ENCODE measurements at regions not wholly inside any gene's neighbourhood (a gene's known extent, or its start where the extent isn't known, plus 50 kb on each side); places are given as distances from the start of the nearest gene placed in this dataset.

- H3K27ac Mint-ChIP-seq (ENCODE audit: unreplicated experiment): no peak overlapping the region
Measured at GRCh38 chr10:21214329-21214728, 311.2 kb downstream of the SKIDA1 start.

GRCh38 chr10:21213381-21213780 lies 312.1 kb downstream of the SKIDA1 start:
- Mint-ChIP-seq H3K4me3 (ENCODE audit: unreplicated experiment) (no peak overlapping the region), H3K9me3 (ENCODE audit: unreplicated experiment) (no peaks in the 10 kb centered on the region), H3K27me3 (ENCODE audit: unreplicated experiment) (peaks cover 2% of the 10 kb centered on the region), H3K4me1 (ENCODE audit: unreplicated experiment) (no peaks in the 10 kb centered on the region), H3K36me3 (ENCODE audit: low read depth, unreplicated experiment) (no peaks in the 10 kb centered on the region), H3K27ac (ENCODE audit: unreplicated experiment) (no peak overlapping the region)
- DNase-seq (ENCODE audit: low spot score): no peak
- no peak for TF ChIP-seq CTCF (IDR thresholded peaks at IDR 0.05; ENCODE audit: unreplicated experiment)

More at GRCh38 chr10:21214329-21214728, 311.2 kb downstream of the SKIDA1 start:
- Mint-ChIP-seq H3K9me3 (ENCODE audit: unreplicated experiment) (peaks cover 4% of the 10 kb centered on the region), H3K4me1 (ENCODE audit: unreplicated experiment) (no peaks in the 10 kb centered on the region), H3K4me3 (ENCODE audit: unreplicated experiment) (no peak overlapping the region), H3K36me3 (ENCODE audit: low read depth, unreplicated experiment) (no peaks in the 10 kb centered on the region), H3K27me3 (ENCODE audit: unreplicated experiment) (peaks cover 2% of the 10 kb centered on the region)
- no peak for DNase-seq (ENCODE audit: low spot score)
- TF ChIP-seq CTCF (IDR thresholded peaks at IDR 0.05; ENCODE audit: unreplicated experiment): no peak

GRCh38 chr10:21212912-21213311 lies 312.6 kb downstream of the SKIDA1 start:
- TF ChIP-seq CTCF (IDR thresholded peaks at IDR 0.05; ENCODE audit: unreplicated experiment): no peak
- no peak overlapping the region for H3K4me3 Mint-ChIP-seq (ENCODE audit: unreplicated experiment)
- H3K27ac Mint-ChIP-seq (ENCODE audit: unreplicated experiment): no peak overlapping the region
- no peaks in the 10 kb centered on the region for H3K4me1 Mint-ChIP-seq (ENCODE audit: unreplicated experiment)
- H3K27me3 Mint-ChIP-seq (ENCODE audit: unreplicated experiment): peaks cover 2% of the 10 kb centered on the region
- no peak for DNase-seq (ENCODE audit: low spot score)
- H3K9me3 Mint-ChIP-seq (ENCODE audit: unreplicated experiment): no peaks in the 10 kb centered on the region
- no peaks in the 10 kb centered on the region for H3K36me3 Mint-ChIP-seq (ENCODE audit: low read depth, unreplicated experiment)

- no peak overlapping the region for H3K27ac Mint-ChIP-seq (ENCODE audit: unreplicated experiment)
- H3K36me3 Mint-ChIP-seq (ENCODE audit: low read depth, unreplicated experiment): no peaks in the 10 kb centered on the region
- no peak overlapping the region for H3K4me3 Mint-ChIP-seq (ENCODE audit: unreplicated experiment)
- H3K27me3 Mint-ChIP-seq (ENCODE audit: unreplicated experiment): peaks cover 2% of the 10 kb centered on the region
- DNase-seq (ENCODE audit: low spot score): no peak
- no peaks in the 10 kb centered on the region for H3K9me3 Mint-ChIP-seq (ENCODE audit: unreplicated experiment)
- no peak for TF ChIP-seq CTCF (IDR thresholded peaks at IDR 0.05; ENCODE audit: unreplicated experiment)
- no peaks in the 10 kb centered on the region for H3K4me1 Mint-ChIP-seq (ENCODE audit: unreplicated experiment)
Measured at GRCh38 chr10:21212348-21212747, 313.1 kb downstream of the SKIDA1 start.

GRCh38 chr10:21209495-21209894 lies 312.4 kb upstream of the NEBL start:
- TF ChIP-seq CTCF (IDR thresholded peaks at IDR 0.05; ENCODE audit: unreplicated experiment): no peak
- DNase-seq (ENCODE audit: low spot score): no peak
- Mint-ChIP-seq H3K27ac (ENCODE audit: unreplicated experiment) (no peak overlapping the region), H3K36me3 (ENCODE audit: low read depth, unreplicated experiment) (no peaks in the 10 kb centered on the region), H3K27me3 (ENCODE audit: unreplicated experiment) (no peaks in the 10 kb centered on the region), H3K9me3 (ENCODE audit: unreplicated experiment) (no peaks in the 10 kb centered on the region), H3K4me1 (ENCODE audit: unreplicated experiment) (no peaks in the 10 kb centered on the region), H3K4me3 (ENCODE audit: unreplicated experiment) (no peak overlapping the region)
